CD14-positive monocyte (primary cell): ENCODE measurements at regions not wholly inside any gene's neighbourhood (a gene's known extent, or its start where the extent isn't known, plus 50 kb on each side); places are given as distances from the start of the nearest gene placed in this dataset.

Experiments used
- DNase-seq, 3 donors: peaks; one replicate each; pipeline ENCODE4 v3.0.0-alpha.2; 2011 to 2022
- H2AFZ ChIP-seq: 2 replicates; pipeline ENCODE4 v1.6.0; 2012; ENCODE audit warnings: mild to moderate bottlenecking, low read depth, low read length, inconsistent platforms; ENCODE audit not compliant: insufficient read depth, poor library complexity, severe bottlenecking
- H3K27ac ChIP-seq, 2 donors: 1 replicate in 1 of 2; 2 replicates in 1 of 2; pipeline ENCODE4 v1.5.1; 2012 to 2013; ENCODE audit warnings: low read length in 2 of 2, control low read depth in 1 of 2, inconsistent platforms in 1 of 2, low read depth in 1 of 2, mild to moderate bottlenecking in 1 of 2
- H3K27me3 ChIP-seq, 2 donors: one replicate each; pipeline versions ENCODE4 v1.6.0 to v1.6.1; 2011 to 2013; ENCODE audit warnings: low read length in 2 of 2; ENCODE audit not compliant: control insufficient read depth in 2 of 2, insufficient read depth in 2 of 2
- H3K36me3 ChIP-seq, 2 donors: replicated peaks in 1 of 2; 1 replicate in 1 of 2; 2 replicates in 1 of 2; pipeline versions ENCODE4 v1.5.1 to v1.6.1; 2012 to 2013; ENCODE audit warnings: low read length in 2 of 2, control low read depth in 1 of 2, inconsistent platforms in 1 of 2, mild to moderate bottlenecking in 1 of 2; ENCODE audit not compliant: insufficient read depth in 2 of 2, control insufficient read depth in 1 of 2
- H3K4me1 ChIP-seq, 2 donors: 1 replicate in 1 of 2; 2 replicates in 1 of 2; pipeline versions ENCODE4 v1.5.1 to v1.6.1; 2012 to 2013; ENCODE audit warnings: low read length in 2 of 2, control low read depth in 1 of 2, inconsistent platforms in 1 of 2, mild to moderate bottlenecking in 1 of 2, moderate library complexity in 1 of 2; ENCODE audit not compliant: insufficient read depth in 2 of 2, control insufficient read depth in 1 of 2
- H3K4me2 ChIP-seq: replicated peaks from 2 replicates; pipeline ENCODE3; 2012; ENCODE audit warnings: low read length, moderate library complexity, mild to moderate bottlenecking; ENCODE audit not compliant: poor library complexity, severe bottlenecking; ENCODE audit errors: extremely low read depth
- H3K4me3 ChIP-seq, 3 experiments: fragments of 200-600 bp in 1 of 3; sonication (generic) in 1 of 3; replicated peaks in 1 of 3; 1 replicate in 2 of 3; 2 replicates in 1 of 3; pipeline ENCODE4 v1.5.1; 2011 to 2013; ENCODE audit warnings: low read length in 3 of 3, mild to moderate bottlenecking in 3 of 3, control low read depth in 2 of 3, low read depth in 2 of 3, inconsistent platforms in 1 of 3, moderate library complexity in 1 of 3
- H3K79me2 ChIP-seq: 2 replicates; pipeline ENCODE4 v1.6.0; 2012; ENCODE audit warnings: mild to moderate bottlenecking, control low read depth, inconsistent platforms, low read length, moderate library complexity; ENCODE audit not compliant: insufficient read depth
- H3K9ac ChIP-seq: 2 replicates; pipeline ENCODE4 v1.6.0; 2017; ENCODE audit warnings: low read length, mild to moderate bottlenecking; ENCODE audit not compliant: insufficient read depth, poor library complexity, severe bottlenecking
- H3K9me3 ChIP-seq, 2 donors: replicated peaks in 1 of 2; 1 replicate in 1 of 2; 2 replicates in 1 of 2; pipeline versions ENCODE4 v1.5.1 to v1.6.1; 2012 to 2013; ENCODE audit warnings: low read length in 2 of 2, control low read depth in 1 of 2; ENCODE audit not compliant: control insufficient read depth in 1 of 2, insufficient read depth in 1 of 2
- H4K20me1 ChIP-seq: 2 replicates; pipeline ENCODE4 v1.6.0; 2012; ENCODE audit warnings: mild to moderate bottlenecking, low read length, control low read depth, moderate library complexity; ENCODE audit not compliant: insufficient read depth
- H3K27ac Mint-ChIP-seq, 7 donors: one replicate each; pipeline ENCODE4 v1.8.0; 2020; ENCODE audit warnings: mild to moderate bottlenecking in 7 of 7, mixed read lengths in 7 of 7, moderate library complexity in 6 of 7, inconsistent platforms in 2 of 7
- H3K27me3 Mint-ChIP-seq, 3 donors: one replicate each; pipeline ENCODE4 v1.8.0; 2021 to 2022; ENCODE audit warnings: low read depth in 3 of 3, mild to moderate bottlenecking in 3 of 3, mixed read lengths in 3 of 3, moderate library complexity in 3 of 3, inconsistent platforms in 1 of 3
- H3K36me3 Mint-ChIP-seq, 2 donors: one replicate each; pipeline ENCODE4 v1.8.0; 2020; ENCODE audit warnings: mixed read lengths in 2 of 2, inconsistent platforms in 1 of 2, mild to moderate bottlenecking in 1 of 2
- H3K4me1 Mint-ChIP-seq: one replicate; pipeline ENCODE4 v1.8.0; 2020; ENCODE audit warnings: mild to moderate bottlenecking, mixed read lengths
- H3K4me3 Mint-ChIP-seq, 2 donors: one replicate each; pipeline ENCODE4 v1.8.0; 2020; ENCODE audit warnings: mild to moderate bottlenecking in 2 of 2, mixed read lengths in 2 of 2, moderate library complexity in 1 of 2
- H3K9me3 Mint-ChIP-seq, 7 donors: one replicate each; pipeline ENCODE4 v1.8.0; 2020 to 2022; ENCODE audit warnings: mixed read lengths in 7 of 7, mild to moderate bottlenecking in 6 of 7, moderate library complexity in 6 of 7, inconsistent platforms in 2 of 7
- WGBS: methylation state at CpG from one replicate; pipeline ENCODE4 v1.1.5; 2013; ENCODE audit warnings: missing lambda C conversion rate; ENCODE audit not compliant: insufficient coverage; 5-methylcytosine and 5-hydroxymethylcytosine counted together
- intact Hi-C, 2 donors: fragments of 100-400 bp; cut with micrococcal nuclease; formaldehyde crosslinking; loops; one replicate each; pipeline versions ENCODE4 v1.15.0 to v1.15.1; 2023
- TF ChIP-seq, protein P1 (sequence below): fragments of 200-600 bp; IDR thresholded peaks from one replicate; pipeline ENCODE4 v1.8.0; 2022; ENCODE audit warnings: antibody characterized with exemption, mild to moderate bottlenecking

DNA sequence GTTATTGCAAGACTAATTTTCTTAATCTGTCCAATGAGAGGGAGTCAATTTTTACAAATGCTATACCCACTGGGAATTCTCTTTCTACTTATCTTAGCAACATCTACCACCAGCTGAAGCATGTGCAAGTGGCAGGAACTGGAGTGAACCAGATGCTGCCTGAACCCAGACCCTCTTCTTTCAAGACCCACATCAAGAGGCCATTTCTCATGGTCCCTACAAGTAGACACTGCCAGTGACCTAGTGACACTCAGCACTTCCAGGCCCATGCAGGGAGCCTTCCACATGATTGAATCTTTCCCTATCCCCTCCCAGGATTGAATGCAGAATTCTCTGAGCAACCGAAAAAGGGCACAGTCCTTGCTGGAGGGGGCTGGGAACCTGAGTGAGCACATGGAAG, 148.2 kb upstream of the ADAMTS16 start:
- Histone ChIP-seq H3K27ac (no peak overlapping the region), H3K36me3 (no peaks in the 10 kb centered on the region), H3K9ac (no peak overlapping the region), H3K79me2 (no peaks in the 10 kb centered on the region), H2AFZ (no peak overlapping the region), H4K20me1 (no peaks in the 10 kb centered on the region), H3K4me2 (no peak overlapping the region), H3K4me1 (no peaks in the 10 kb centered on the region), H3K27me3 (no peaks in the 10 kb centered on the region), H3K4me3 (no peak overlapping the region), H3K9me3 (no peaks in the 10 kb centered on the region)
- H3K4me3 Mint-ChIP-seq, result no peak overlapping the region
- no peaks in the 10 kb centered on the region for H3K4me1 Mint-ChIP-seq
- H3K27me3 Mint-ChIP-seq, result peaks cover 0 to 1% (median 0%) of the 10 kb centered on the region in 3 donors
- intact Hi-C loops, result no loop called here
- WGBS, result no CpG with 5 or more reads among the region's 1 CpG
- peaks cover 0 to 3% (median 0%) of the 10 kb centered on the region in 7 donors for H3K9me3 Mint-ChIP-seq
- DNase-seq, result no peak
- no peak overlapping the region for H3K27ac Mint-ChIP-seq
- no peaks in the 10 kb centered on the region for H3K36me3 Mint-ChIP-seq
- TF ChIP-seq, protein P1, sequence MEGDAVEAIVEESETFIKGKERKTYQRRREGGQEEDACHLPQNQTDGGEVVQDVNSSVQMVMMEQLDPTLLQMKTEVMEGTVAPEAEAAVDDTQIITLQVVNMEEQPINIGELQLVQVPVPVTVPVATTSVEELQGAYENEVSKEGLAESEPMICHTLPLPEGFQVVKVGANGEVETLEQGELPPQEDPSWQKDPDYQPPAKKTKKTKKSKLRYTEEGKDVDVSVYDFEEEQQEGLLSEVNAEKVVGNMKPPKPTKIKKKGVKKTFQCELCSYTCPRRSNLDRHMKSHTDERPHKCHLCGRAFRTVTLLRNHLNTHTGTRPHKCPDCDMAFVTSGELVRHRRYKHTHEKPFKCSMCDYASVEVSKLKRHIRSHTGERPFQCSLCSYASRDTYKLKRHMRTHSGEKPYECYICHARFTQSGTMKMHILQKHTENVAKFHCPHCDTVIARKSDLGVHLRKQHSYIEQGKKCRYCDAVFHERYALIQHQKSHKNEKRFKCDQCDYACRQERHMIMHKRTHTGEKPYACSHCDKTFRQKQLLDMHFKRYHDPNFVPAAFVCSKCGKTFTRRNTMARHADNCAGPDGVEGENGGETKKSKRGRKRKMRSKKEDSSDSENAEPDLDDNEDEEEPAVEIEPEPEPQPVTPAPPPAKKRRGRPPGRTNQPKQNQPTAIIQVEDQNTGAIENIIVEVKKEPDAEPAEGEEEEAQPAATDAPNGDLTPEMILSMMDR, result no peak

DNA sequence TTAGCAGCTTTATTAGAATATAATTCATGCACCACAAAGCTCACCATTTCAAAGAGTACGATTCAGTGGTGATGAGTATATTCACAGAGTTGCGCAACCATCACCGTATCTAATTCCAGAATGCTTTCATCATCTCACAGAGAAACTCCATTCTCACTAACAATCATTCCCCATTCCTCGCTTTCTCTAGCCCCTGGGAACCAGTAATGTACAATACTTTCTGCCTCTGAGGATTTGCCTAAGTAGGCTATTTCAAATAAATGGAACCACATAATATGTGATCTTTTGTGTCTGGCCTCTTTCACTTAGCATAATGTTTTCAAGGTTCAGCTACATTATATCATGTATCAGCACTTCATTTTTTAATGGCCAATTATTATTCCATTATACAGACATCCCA, 145.1 kb upstream of the ADAMTS16 start:
- no peak for DNase-seq
- intact Hi-C loops, result no loop called here
- Histone ChIP-seq H3K79me2 (no peaks in the 10 kb centered on the region), H3K4me2 (no peak overlapping the region), H3K27ac (no peak overlapping the region), H3K4me3 (no peak overlapping the region), H3K36me3 (no peaks in the 10 kb centered on the region), H3K4me1 (no peaks in the 10 kb centered on the region), H4K20me1 (no peaks in the 10 kb centered on the region), H2AFZ (no peak overlapping the region), H3K9ac (no peak overlapping the region), H3K9me3 (peaks cover 0 to 4% of the 10 kb centered on the region in 2 donors), H3K27me3 (no peaks in the 10 kb centered on the region)
- TF ChIP-seq, protein P1, result no peak
- no peak overlapping the region for H3K27ac Mint-ChIP-seq
- H3K27me3 Mint-ChIP-seq, result no peaks in the 10 kb centered on the region
- H3K36me3 Mint-ChIP-seq, result no peaks in the 10 kb centered on the region
- H3K4me3 Mint-ChIP-seq, result no peak overlapping the region
- peaks cover 0 to 7% (median 5%) of the 10 kb centered on the region in 7 donors for H3K9me3 Mint-ChIP-seq
- WGBS, result 80% methylated on average over 1 of the region's 4 CpGs
- no peaks in the 10 kb centered on the region for H3K4me1 Mint-ChIP-seq
